HT1080 (cell line): ENCODE measurements at regions not wholly inside any gene's neighbourhood (a gene's known extent, or its start where the extent isn't known, plus 50 kb on each side); places are given as distances from the start of the nearest gene placed in this dataset.

Experiments
- DNase-seq: peaks from one replicate; pipeline ENCODE4 v3.0.0-alpha.2; 2015; ENCODE audit warnings: low read depth

DNA sequence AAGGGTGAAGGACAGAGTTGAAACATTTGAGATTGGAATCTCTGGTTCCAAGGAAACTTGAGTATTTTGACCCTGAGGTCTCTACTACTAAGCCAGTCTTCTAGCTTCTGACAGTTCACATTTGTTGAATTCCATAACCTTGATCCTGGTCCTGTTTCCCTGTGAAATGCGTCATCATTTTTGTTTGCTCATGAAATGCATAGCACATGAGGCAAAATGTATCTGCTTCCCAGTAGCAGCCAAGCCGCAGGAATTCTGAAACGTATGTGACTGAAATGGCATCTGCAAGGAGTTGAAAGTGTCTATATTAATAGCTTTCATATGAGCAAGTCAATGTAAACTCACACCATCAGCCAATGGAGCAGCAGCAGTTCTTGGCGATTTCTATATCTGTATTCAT is 307.9 kb downstream of the CSNK1G3 start:
- peak; percentile 80 for DNase-seq

DNA sequence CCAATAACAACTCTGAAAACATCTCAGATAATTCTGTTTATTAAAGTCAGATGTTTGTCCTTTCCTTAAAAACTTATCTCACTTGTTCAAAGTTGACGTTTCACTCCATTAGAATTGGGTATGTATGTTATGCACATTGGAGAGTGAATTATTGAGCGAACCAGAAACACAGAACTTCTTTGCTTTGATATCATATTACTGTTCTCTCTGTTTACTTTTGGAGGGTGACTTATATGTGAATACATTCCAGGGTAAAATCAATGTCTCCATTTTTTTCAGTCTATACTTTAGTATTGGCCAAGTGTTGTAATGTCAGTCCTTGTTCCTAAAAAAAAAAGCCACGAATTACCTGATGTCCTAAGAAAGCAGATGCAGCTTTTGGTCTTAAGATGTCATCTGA is 307.4 kb downstream of the CSNK1G3 start:
- no peak for DNase-seq

DNA sequence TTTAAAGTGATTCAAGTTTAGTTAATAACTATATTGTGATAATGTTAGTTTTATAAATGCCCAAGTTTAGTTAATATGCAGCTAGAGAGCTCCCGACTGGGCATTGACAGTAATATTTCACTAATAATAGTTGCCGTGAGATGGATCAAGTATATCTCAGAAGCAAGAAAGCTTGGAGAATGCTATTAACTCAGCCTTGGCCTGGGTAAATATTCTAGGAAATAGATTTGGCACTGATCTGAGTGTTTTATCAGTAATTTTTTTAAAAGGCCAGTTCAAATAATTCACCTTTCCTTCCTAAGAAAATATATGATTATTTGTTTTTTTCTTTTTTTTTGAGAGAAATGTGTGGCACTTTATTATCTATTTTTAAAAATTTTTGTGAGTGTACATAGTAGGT is 305.3 kb downstream of the CSNK1G3 start:
- DNase-seq, result no peak

DNA sequence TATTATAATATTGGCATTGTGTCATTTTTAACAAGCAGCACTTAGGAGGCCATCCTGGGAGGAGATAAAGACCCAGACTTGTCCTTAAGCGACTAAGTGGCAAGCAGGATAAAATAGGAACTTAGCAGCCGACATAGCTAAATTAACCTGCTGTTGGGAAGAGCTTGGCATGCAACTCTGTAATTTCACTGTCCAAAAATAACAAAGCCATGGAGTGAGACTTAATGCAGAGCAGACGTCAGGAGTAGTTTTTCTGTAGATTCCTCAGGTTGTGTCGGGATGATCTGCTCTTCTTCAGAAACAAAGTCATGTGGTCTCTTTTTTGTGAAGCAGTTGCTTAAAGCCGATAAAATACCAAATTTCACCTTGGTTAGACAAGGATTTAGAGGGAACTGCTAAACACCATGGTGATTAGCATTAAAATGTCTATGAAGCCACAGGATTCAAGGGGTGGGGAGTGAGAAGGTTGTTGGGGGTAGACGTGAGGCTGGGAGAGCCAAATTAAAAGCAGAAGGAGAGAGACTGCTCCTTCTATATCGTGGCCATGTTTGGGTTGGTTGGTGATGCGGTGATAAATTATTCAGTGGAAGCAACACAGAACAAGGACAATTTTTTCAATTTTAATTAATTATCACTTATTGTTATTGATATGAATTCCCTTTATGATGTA is 303.0 kb downstream of the CSNK1G3 start:
- DNase-seq, result no peak

DNA sequence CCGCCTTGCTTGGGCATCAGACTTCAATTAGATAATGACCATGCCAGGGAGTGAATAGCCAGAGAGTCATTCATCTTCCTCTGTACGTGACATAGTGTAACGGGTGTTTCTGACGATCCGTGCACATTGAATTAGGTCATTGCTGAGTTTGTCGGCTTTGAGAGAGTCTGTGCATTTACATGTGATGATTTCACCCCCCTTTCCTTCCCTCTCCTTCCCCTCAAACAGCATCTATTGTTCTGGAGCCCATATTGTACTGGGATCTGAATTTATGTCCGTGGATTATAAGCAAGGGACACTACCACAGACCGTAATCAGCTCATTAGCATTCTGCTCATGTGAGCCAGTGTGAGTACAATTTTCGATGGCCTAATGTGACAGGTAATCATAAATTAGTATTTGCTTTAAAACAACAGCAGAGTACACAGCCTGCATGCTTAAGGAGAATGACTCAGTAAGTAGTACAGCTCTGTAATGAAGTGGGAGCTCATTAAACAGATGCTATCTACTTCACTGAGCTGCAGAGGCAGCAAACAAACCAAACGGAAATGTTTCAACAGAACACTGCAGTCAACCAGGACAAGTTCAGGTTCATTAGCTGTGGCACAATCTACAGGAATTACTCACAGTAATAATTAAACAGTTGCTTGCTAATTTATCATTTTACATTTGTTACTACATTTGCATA is 302.1 kb downstream of the CSNK1G3 start:
- peak; percentile 19 for DNase-seq

DNA sequence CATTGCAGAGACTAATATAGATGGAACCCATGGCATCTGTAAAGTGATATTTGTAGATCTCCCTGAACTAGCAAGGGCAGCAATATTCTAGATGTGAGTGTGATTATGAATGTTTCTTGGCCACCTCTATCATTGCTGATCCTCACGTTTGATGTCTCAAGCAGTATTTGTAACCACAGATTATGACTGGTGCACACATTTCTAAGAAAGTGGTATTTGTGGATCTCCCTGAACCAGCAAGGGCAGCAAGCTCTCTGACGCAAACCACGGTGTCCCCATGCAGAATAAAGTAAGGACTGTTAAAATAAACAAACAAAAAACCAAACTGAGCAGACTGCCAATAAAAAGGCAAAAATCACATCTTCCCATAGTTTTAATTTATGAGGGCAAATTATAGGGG is 301.3 kb downstream of the CSNK1G3 start:
- no peak for DNase-seq

DNA sequence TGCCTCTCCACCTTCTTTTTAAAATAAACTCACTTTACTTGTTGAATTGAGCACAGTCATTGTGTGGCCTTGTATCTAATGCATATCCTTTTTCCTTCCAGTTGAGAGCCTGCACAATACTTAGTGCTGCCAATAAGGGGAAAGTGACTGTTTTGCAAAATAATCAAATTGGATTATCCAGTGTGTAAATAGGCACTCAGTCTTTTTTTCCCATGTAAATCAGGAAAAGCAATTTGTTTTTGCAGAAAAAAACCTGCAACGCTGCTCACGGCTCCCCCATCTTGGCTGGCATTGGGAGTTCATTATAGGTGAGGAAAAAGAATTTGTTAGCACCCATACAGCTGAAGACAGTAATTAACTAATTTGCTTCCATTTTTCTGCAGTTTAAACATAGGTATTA is 299.9 kb downstream of the CSNK1G3 start:
- no peak for DNase-seq

DNA sequence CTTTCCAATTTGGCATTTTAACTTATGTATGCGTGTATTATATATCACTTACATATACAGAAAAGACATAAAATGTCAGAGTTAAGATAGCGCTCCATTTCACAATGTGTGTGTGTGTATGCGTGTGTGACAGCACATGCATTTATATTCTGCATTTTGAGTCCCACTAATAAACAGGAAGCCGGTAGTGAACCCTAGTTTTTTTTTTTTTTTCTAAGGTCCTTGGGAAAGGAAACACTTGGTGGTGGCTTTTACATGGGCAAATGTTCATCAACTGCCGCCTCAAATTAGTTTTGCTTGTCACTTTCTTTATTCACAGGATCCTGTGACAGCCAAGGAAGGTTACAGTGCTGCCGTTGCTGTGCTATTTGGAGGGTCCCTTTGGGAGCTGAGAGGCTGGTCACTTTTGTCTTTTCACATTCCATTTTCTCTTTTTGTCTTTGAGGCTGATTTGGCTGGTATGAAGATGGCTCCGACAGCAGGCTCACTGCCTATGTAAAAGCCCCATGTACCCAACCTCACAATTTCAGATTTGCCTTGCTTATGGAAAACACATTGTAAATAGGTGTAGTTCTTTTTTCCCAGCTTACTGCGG is 298.9 kb downstream of the CSNK1G3 start:
- DNase-seq, result no peak

DNA sequence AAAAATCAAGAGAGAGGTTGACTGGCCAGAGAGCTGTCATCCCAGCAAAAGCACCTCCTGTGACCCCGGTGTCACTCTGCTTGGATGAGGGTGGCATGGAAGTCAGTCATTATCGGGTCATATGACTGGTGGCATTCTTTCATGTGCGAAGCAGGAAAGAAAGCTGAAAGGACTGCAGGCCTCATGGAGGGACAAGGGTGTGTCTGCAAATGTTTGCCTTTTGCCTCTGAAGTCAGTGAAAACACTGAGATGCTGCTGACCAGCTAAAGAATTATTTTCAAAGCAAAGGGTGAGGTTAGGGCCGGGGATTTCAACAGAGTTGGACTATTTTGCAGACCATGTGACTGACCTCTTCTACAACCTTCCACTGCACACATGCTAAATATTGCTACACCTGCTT is 298.3 kb downstream of the CSNK1G3 start:
- DNase-seq, result no peak

DNA sequence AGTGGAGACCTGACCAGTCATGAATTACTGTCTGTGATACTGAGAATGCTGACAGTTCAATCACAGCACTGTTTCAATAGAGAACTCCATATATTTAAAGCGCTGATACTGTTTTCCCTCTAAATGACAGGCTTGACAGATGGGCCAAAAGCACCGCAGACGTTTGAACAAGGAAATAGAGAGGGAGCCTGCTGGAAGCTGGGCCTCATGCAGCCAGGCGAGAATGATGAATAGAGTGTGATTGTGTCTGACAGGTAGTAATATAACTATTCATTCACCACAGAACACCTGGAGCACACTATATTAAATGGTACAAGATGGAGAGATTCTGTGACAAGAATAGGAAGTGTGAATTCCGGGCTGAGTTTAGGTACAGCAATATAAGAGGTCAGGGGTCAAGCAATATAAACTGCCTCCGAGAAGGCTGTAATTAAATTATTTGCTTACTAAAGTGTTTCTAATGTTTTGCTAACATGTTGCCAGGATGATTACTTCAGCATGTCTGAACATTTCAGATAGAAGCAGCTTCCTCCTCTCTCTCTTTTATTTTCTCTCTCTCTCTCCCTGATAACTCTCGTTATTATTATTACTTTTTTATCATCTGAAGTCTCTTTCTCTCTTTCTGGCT is 297.7 kb downstream of the CSNK1G3 start:
- DNase-seq, result no peak

DNA sequence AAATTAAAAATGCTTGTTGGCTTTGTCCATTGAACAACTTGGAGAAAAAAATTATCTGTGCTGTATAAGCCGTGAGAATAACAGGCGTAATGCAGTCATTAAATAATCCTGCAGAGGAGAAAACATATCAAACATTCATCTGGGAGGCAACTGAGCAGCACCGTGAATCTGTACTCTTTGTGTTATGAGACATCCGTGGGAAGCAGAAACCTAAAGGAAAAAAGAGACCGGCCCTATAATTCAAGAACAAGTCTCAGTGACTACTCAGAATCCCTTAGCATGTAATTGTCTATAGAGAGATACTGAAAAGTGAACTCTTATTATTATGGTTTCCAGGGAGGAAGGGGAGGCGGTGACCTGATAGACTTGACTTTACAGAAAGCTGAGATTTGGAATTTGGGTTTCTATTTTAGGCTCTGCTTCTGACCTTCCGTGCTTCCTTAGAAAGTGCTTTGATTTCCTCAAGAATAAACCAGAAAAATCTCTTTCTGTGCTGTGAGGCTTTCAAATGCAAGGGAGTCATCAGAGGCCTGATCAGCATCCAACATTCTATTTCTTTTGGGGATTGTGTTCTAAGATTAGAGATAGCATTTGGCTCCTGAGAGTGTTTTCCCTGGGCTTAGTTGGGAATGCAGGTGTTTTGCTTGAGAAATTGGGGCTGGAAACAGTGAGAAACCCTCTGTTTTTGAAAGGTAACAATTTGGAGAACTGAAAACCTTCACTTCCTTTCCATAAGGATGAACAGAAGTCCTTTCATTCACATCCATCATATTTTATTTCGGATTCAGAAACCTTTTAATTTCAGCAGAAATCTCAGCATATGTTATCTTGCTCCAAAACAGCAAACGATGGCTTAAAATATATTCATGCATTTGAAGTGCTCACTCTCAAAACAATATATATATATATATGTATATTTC is 296.7 kb downstream of the CSNK1G3 start:
- no peak for DNase-seq

DNA sequence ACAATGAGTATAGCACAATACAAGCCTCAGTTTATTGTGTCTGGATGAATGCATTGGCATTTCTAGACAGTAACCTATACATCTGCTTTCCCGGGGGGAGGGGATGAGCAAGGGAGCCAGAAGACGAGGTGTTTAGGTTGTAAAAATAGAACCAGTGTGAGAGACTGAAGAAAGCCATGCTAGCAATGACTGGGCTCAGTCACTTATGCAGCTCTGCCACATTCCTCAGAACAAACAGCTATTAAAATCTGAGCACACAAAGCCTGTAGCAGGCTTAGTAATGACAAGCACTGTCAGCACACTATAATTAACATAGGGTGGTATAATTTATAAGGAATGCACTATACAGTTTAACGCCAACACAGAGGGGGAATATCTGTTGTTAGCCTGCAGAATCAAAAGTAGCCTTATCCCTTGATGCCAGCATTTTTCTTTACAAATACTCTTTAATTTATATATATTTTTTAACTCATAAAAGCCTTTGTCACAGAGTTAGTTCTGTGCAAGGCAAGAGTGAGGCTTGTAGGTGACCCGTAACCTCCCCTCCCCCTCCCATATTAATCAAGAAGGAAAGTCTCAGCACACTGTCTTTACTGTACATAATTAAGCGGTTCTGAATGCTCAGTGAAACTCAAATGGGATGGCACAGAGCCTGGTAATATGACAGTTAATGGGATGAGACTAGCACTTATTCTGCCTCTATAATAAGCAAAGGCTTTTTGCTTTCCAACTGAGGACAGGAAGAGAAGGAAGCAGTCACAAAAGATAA is 295.4 kb downstream of the CSNK1G3 start:
- DNase-seq, result no peak

DNA sequence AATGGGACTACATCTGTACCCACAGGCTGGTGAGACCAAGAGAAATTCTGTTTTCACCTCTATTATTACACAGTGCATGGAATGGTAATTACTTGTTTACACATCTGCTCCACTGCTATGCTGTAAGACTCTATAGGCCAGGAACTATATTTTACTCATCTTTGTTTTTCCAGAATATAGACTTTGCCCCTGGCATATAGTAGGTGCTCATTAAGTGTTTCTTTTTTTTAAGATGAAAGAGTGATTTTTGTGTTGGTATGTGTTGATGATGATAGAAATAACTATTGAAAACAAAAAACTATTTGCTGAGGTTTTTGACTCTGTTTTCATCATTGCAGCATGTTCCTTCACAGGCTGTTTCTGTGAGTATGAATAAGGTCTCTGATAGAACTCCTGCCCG is 294.7 kb downstream of the CSNK1G3 start:
- no peak for DNase-seq

DNA sequence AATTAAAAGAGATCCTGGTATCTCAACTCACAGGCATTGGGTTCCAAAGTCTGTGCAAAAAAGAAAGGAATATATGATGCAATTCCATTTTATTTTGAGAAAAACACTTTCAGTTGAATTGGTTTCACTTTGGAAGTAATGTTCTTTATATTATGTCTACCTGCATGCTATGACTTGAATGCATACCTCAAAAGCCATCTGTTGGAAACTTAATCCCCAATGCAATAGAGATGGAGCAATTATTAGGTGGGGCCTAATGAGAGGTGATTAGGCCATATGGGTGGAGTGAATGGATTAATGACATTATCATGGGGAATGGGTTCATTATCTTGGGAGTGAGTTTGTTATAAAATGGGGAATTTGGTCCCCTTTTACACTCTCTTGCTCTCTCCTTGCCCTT is 293.3 kb downstream of the CSNK1G3 start:
- DNase-seq, result no peak

DNA sequence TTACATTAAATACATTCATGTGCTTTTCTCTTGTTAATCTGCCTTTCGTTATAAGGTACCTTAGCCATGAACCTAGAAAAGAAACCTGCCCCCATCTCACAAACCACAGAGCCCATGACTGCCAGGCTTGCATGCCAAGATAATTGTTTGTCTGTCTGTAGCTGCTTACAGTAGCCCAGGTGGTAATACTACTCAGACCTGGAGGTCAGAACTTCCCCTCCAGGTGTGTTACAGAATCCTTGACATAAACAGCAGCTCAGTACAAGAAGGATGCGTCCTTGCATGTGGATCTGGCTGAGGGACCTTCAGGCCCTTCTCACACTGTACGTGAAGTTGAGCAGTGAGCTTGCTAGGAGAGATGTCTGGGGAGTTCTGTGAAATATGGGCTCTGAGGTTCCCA is 291.4 kb downstream of the CSNK1G3 start:
- no peak for DNase-seq

DNA sequence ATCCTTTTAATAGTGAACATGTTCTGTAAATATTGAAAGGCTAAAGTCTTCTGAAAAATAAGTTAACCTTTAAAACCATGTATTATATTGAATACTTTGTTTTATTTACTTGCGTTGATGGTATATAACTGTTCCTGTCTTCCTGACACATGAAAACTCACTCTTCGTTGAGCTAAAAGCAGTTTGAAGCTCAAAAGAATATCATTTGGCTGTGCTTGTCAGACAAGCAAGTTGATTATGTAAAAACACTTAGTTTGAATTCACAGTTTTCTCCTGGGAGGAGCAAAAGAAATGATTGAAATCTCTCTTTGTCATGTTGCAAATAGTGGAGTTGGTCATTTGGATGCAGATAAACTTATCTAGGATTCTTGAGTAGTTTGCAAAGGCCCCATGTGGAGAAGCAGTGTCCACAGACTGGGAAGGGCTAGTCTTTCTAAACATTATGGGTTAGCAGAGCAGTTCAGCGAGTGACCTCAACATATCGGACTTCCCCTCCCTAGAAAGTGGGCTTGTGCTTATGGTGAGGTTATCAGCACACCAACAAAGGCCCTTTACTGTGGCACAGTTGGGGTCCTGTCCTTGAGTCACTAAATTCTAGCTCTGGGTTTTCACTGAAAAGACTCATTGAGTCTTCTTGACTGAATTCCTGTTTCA is 290.4 kb downstream of the CSNK1G3 start:
- DNase-seq, result no peak

DNA sequence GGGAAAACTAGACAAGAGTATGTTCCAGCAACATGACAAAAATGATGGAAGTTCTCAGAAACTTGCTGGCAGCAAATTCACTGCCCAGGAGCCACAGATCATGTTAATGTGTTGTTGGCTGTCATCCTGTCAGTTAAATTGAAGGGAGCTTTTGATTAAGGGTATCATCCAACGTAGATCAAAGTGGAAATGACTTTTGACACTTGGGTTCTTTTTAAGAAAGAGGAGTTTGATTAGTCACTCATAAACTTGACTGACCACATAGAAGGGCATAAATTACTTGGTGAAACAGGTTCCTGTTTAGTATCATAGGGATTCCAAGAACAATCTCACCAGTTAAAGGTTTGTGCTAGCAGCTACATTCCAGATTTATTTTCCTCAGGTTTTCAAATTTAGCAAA is 288.7 kb downstream of the CSNK1G3 start:
- DNase-seq, result no peak

DNA sequence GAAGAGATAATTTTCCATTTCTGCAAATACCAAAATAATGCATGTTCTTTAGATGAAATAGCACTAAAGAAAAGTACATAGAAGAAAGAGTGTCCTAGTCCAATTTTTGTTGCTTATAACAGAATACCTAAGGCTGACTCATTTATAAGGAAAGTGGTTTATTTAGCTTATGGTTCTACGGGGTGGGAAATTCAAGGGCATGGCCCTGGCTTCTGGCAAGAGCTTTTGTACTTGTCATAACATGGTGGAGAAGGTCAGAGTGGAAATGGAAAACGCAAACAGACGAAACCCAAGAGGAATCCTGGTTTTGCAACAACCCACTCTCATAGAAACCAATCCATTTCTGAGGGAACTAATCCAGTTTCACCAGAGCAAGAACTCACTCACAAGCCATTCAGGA is 283.7 kb downstream of the CSNK1G3 start:
- DNase-seq, result no peak

DNA sequence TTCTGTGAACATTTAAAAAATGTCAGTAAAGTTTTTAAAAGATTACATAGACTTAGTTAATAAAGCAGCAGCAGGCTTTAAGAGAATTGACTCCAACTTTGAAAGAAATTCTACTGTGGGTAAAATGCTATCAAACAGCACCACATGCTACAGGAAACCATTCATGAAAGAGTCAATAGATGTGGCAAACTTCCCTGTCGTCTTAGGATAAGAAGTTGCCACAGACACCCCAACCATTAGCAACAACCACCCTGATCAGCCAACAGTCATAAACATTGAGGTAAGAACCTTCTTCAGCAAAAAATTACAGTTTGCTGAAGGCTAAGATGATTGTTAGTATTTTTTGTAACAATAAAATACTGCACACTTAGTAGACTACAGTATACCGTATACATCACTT is 278.2 kb downstream of the CSNK1G3 start:
- DNase-seq, result no peak

DNA sequence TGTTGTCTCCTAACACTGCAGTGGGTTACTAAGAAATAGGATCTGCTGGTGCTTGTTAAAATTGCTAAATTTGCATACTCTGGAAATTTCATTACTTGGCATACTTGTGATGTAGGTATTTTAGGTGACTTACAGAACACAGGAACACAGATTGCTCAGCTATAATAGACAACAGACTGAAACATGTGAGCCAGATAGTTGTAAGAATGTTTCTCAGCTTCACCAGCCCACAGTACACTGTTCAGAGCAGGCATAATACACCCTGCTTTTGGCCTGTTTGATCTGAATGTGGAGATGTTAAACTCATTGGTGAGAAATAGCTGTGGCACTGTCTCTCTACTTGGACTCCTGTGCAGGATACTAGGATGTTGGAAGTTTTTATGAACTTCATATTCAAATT is 275.7 kb downstream of the CSNK1G3 start:
- DNase-seq, result no peak
